ENCODE measurements at regions not wholly inside any gene's neighbourhood (a gene's known extent, or its start where the extent isn't known, plus 50 kb on each side); places are given as distances from the start of the nearest gene placed in this dataset.

DNA sequence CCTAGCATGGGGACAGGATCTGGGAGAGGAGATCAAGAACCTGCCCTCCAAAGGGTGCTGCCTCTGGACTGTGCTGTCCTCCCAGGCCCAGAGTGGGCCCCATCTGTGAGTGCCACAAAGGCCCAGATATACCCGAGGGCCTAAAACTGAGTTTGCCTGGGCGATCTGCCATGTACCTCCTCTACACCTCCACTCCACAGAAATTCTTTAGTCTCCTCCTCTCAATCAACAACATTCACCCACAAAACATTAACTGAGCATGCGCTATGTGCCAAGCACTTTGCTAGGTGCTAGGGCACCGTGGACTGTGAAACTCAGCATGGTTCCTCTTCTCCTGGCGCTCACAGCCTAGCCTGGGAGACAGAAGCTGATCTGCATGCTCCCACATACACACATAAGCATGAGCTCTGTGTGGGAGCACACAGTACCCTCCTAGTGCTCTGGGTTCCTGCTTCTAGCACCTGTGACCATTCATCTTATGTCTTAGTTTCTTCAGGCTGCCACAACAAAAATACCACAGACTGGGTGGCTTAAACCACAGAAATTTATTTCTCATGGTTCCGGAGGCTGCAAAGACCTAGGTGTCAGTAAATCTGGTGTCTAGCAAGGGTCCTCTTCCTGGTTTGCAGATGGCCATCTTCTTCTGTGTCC lies 82.0 kb upstream of the FSTL4 start:
- CTCF ChIA-PET = no interaction called here
- no peak for TF ChIP-seq EZH2phosphoT487 (IDR thresholded peaks at IDR 0.05; ENCODE audit: borderline replicate concordance, low read length)
- no peak for TF ChIP-seq EZH2 (IDR thresholded peaks at IDR 0.05; ENCODE audit: low read length, unreplicated experiment)
- no peak for TF ChIP-seq CTCF (conservative IDR thresholded peaks at IDR 0.05; ENCODE audit: low read depth, low read length)
- intact Hi-C loops (cut with micrococcal nuclease) = no loop called here

GRCh38 chr5:133691448-133691847 lies 79.1 kb upstream of the FSTL4 start:
- Histone ChIP-seq H3K9ac (ENCODE audit: low read length) (peak overlapping the region; percentile 42), H3K9me3 (ENCODE audit: low read length) (no peaks in the 10 kb centered on the region), H4K20me1 (ENCODE audit: low read length) (no peaks in the 10 kb centered on the region), H2AFZ (ENCODE audit: low read length) (no peak overlapping the region), H3K27ac (ENCODE audit: low read length) (peak overlapping the region; percentile 83), H3K4me3 (ENCODE audit: low read length) (no peak overlapping the region), H3K79me2 (ENCODE audit: low read length) (no peaks in the 10 kb centered on the region), H3K4me1 (ENCODE audit: insufficient read depth, low read length) (peaks cover 48% of the 10 kb centered on the region), H3F3A (ENCODE audit: low read length, unreplicated experiment) (no peaks in the 10 kb centered on the region), H3K4me2 (ENCODE audit: low read length) (peak overlapping the region; percentile 66), H3K9me2 (replicated peaks; ENCODE audit: low read length) (no peaks in the 10 kb centered on the region), H3K27me3 (ENCODE audit: low read length) (no peaks in the 10 kb centered on the region), H3K36me3 (ENCODE audit: low read depth, low read length) (no peaks in the 10 kb centered on the region)
- peak; percentile 82 for DNase-seq
- TF ChIP-seq EZH2phosphoT487 (IDR thresholded peaks at IDR 0.05; ENCODE audit: borderline replicate concordance, low read length) = no peak
- CTCF ChIA-PET = no interaction called here
- POLR2A ChIA-PET (ENCODE audit: unreplicated experiment) = no interaction called here
- no TSS peak for BruUV-seq (replicated peaks)
- peak; percentile 76 for ATAC-seq
- intact Hi-C loops (cut with micrococcal nuclease) = no loop called here

More for the DNA sequence above, 82.0 kb upstream of the FSTL4 start:
- POLR2A ChIA-PET (ENCODE audit: unreplicated experiment) = no interaction called here
- Histone ChIP-seq H3K79me2 (ENCODE audit: low read length) (no peaks in the 10 kb centered on the region), H3K4me3 (ENCODE audit: low read length) (no peak overlapping the region), H3K4me2 (ENCODE audit: low read length) (no peak overlapping the region), H3K36me3 (ENCODE audit: low read depth, low read length) (no peaks in the 10 kb centered on the region), H3K27ac (ENCODE audit: low read length) (no peak overlapping the region), H3K27me3 (ENCODE audit: low read length) (no peaks in the 10 kb centered on the region), H2AFZ (ENCODE audit: low read length) (no peak overlapping the region), H3K9ac (ENCODE audit: low read length) (no peak overlapping the region), H3K9me2 (replicated peaks; ENCODE audit: low read length) (no peaks in the 10 kb centered on the region), H3K9me3 (ENCODE audit: low read length) (no peaks in the 10 kb centered on the region), H4K20me1 (ENCODE audit: low read length) (no peaks in the 10 kb centered on the region), H3F3A (ENCODE audit: low read length, unreplicated experiment) (no peaks in the 10 kb centered on the region), H3K4me1 (ENCODE audit: insufficient read depth, low read length) (peaks cover 22% of the 10 kb centered on the region)
- no peak for ATAC-seq
- no TSS peak for BruUV-seq (replicated peaks)
- no peak for DNase-seq

GRCh38 chr5:133690746-133691145 lies 78.4 kb upstream of the FSTL4 start:
- CTCF ChIA-PET = no interaction called here
- Histone ChIP-seq H3K9me2 (replicated peaks; ENCODE audit: low read length) (no peaks in the 10 kb centered on the region), H3K27me3 (ENCODE audit: low read length) (no peaks in the 10 kb centered on the region), H3K4me2 (ENCODE audit: low read length) (peak overlapping the region; percentile 66; the same call in 1 of the 2 replicates), H4K20me1 (ENCODE audit: low read length) (no peaks in the 10 kb centered on the region), H3F3A (ENCODE audit: low read length, unreplicated experiment) (no peaks in the 10 kb centered on the region), H3K9me3 (ENCODE audit: low read length) (no peaks in the 10 kb centered on the region), H3K4me1 (ENCODE audit: insufficient read depth, low read length) (peaks cover 55% of the 10 kb centered on the region), H3K27ac (ENCODE audit: low read length) (peak overlapping the region; percentile 80), H2AFZ (ENCODE audit: low read length) (no peak overlapping the region), H3K4me3 (ENCODE audit: low read length) (no peak overlapping the region), H3K9ac (ENCODE audit: low read length) (peak overlapping the region; percentile 37), H3K79me2 (ENCODE audit: low read length) (no peaks in the 10 kb centered on the region), H3K36me3 (ENCODE audit: low read depth, low read length) (no peaks in the 10 kb centered on the region)
- ATAC-seq (no peak), DNase-seq (peak; percentile 3)
- no TSS peak for BruUV-seq (replicated peaks)
- POLR2A ChIA-PET (ENCODE audit: unreplicated experiment) = no interaction called here
- intact Hi-C loops (cut with micrococcal nuclease) = no loop called here
- TF ChIP-seq EZH2phosphoT487 (IDR thresholded peaks at IDR 0.05; ENCODE audit: borderline replicate concordance, low read length) = no peak
- no peak for TF ChIP-seq CTCF (conservative IDR thresholded peaks at IDR 0.05; ENCODE audit: low read depth, low read length)
- no peak for TF ChIP-seq EZH2 (IDR thresholded peaks at IDR 0.05; ENCODE audit: low read length, unreplicated experiment)

Data from PC-3 (cell line).